Calu3 (cell line): ENCODE measurements at regions not wholly inside any gene's neighbourhood (a gene's known extent, or its start where the extent isn't known, plus 50 kb on each side); places are given as distances from the start of the nearest gene placed in this dataset.

Experiments used
- BruUV-seq: library from RNA; stranded (reverse); fragments of 400-500 nt; replicated peaks from 2 replicates; lab custom pipeline; 2021; lab: Mats Ljungman, UMichigan
- CTCF ChIA-PET: fragments of 300-600 bp; sonication (Branson Sonifier 250); formaldehyde crosslinking; loops from one replicate; lab custom pipeline; 2022; ENCODE audit warnings: antibody characterized with exemption; lab: Charles Lee
- DNase-seq: peaks from one replicate; pipeline ENCODE4 v3.0.0; 2022
- H3K27ac Mint-ChIP-seq: one replicate; pipeline ENCODE4 v1.8.0; 2022; ENCODE audit warnings: mixed read lengths; ENCODE audit not compliant: unreplicated experiment
- H3K27me3 Mint-ChIP-seq: one replicate; pipeline ENCODE4 v1.8.0; 2022; ENCODE audit warnings: mixed read lengths; ENCODE audit not compliant: unreplicated experiment
- H3K36me3 Mint-ChIP-seq: one replicate; pipeline ENCODE4 v1.8.0; 2022; ENCODE audit warnings: mild to moderate bottlenecking, moderate library complexity, mixed read lengths; ENCODE audit not compliant: insufficient read depth, unreplicated experiment
- H3K4me1 Mint-ChIP-seq: one replicate; pipeline ENCODE4 v1.8.0; 2022; ENCODE audit warnings: mild to moderate bottlenecking, low read depth, mixed read lengths; ENCODE audit not compliant: unreplicated experiment
- H3K4me3 Mint-ChIP-seq: one replicate; pipeline ENCODE4 v1.8.0; 2022; ENCODE audit warnings: mild to moderate bottlenecking, low read depth, moderate library complexity, mixed read lengths; ENCODE audit not compliant: unreplicated experiment
- H3K9me3 Mint-ChIP-seq: one replicate; pipeline ENCODE4 v1.8.0; 2022; ENCODE audit warnings: low read depth, mixed read lengths; ENCODE audit not compliant: unreplicated experiment
- CTCF ChIP-seq: fragments of 200-600 bp; IDR thresholded peaks from one replicate; pipeline ENCODE4 v1.8.0; 2022; ENCODE audit warnings: antibody characterized with exemption; ENCODE audit not compliant: unreplicated experiment
- intact Hi-C: fragments of 100-400 bp; cut with micrococcal nuclease; formaldehyde crosslinking; loops from one replicate; pipeline ENCODE4 v1.10.0; 2022; ENCODE audit not compliant: unreplicated experiment

- H3K4me3 Mint-ChIP-seq: no peak overlapping the region
- no peak overlapping the region for H3K27ac Mint-ChIP-seq
- H3K36me3 Mint-ChIP-seq: no peaks in the 10 kb centered on the region
- TF ChIP-seq CTCF: no peak
- H3K4me1 Mint-ChIP-seq: peaks cover 6% of the 10 kb centered on the region
- DNase-seq: no peak
- H3K27me3 Mint-ChIP-seq: no peaks in the 10 kb centered on the region
- no TSS peak for BruUV-seq
- intact Hi-C loops: no loop called here
- H3K9me3 Mint-ChIP-seq: peaks cover 2% of the 10 kb centered on the region
- CTCF ChIA-PET: no interaction called here
Measured at GRCh38 chr6:112401083-112401482, 54.0 kb downstream of the RFPL4B start.

- H3K27ac Mint-ChIP-seq: no peak overlapping the region
- BruUV-seq: no TSS peak
Measured at GRCh38 chr6:112407101-112407590, 60.0 kb downstream of the RFPL4B start.

GRCh38 chr6:112408522-112408921 lies 61.4 kb downstream of the RFPL4B start:
- BruUV-seq: no TSS peak
- CTCF ChIA-PET: interaction anchor here (0.7 kb wide), 1 partner anchor 19 kb away, joined by 3 read pairs; no protein-coding TSS in a partner anchor
- no peaks in the 10 kb centered on the region for H3K27me3 Mint-ChIP-seq

More at GRCh38 chr6:112407101-112407590, 60.0 kb downstream of the RFPL4B start:
- H3K4me3 Mint-ChIP-seq: no peak overlapping the region
- no peaks in the 10 kb centered on the region for H3K4me1 Mint-ChIP-seq
- intact Hi-C loops: no loop called here
- DNase-seq: no peak
- no peaks in the 10 kb centered on the region for H3K27me3 Mint-ChIP-seq
- no peak for TF ChIP-seq CTCF
- H3K36me3 Mint-ChIP-seq: no peaks in the 10 kb centered on the region
- CTCF ChIA-PET: no interaction called here
- no peaks in the 10 kb centered on the region for H3K9me3 Mint-ChIP-seq

GRCh38 chr6:112409311-112409710 lies 62.2 kb downstream of the RFPL4B start:
- H3K4me3 Mint-ChIP-seq: no peak overlapping the region
- H3K9me3 Mint-ChIP-seq: no peaks in the 10 kb centered on the region
- H3K27me3 Mint-ChIP-seq: no peaks in the 10 kb centered on the region
- CTCF ChIA-PET: no interaction called here
- no TSS peak for BruUV-seq
- DNase-seq: no peak
- H3K27ac Mint-ChIP-seq: no peak overlapping the region
- H3K4me1 Mint-ChIP-seq: peaks cover 10% of the 10 kb centered on the region
- no peaks in the 10 kb centered on the region for H3K36me3 Mint-ChIP-seq
- TF ChIP-seq CTCF: no peak
- intact Hi-C loops: no loop called here

More at GRCh38 chr6:112408522-112408921, 61.4 kb downstream of the RFPL4B start:
- intact Hi-C loops: no loop called here
- Mint-ChIP-seq H3K4me1 (peaks cover 3% of the 10 kb centered on the region), H3K27ac (no peak overlapping the region), H3K4me3 (no peak overlapping the region), H3K36me3 (no peaks in the 10 kb centered on the region), H3K9me3 (no peaks in the 10 kb centered on the region)
- DNase-seq: no peak
- no peak for TF ChIP-seq CTCF
